Dendritic cell treated with granulocyte-macrophage colony-stimulating factor and Interleukin-4, amounts not matched to agents 40 ng/mL and 50 ng/mL, for 4 days (primary cell): ENCODE measurements at regions not wholly inside any gene's neighbourhood (a gene's known extent, or its start where the extent isn't known, plus 50 kb on each side); places are given as distances from the start of the nearest gene placed in this dataset.

Experiments used
- H3K27ac Mint-ChIP-seq: one replicate; pipeline ENCODE4 v1.8.0; 2022; ENCODE audit warnings: mild to moderate bottlenecking, mixed read lengths
- H3K27me3 Mint-ChIP-seq: one replicate; pipeline ENCODE4 v1.8.0; 2022; ENCODE audit warnings: mild to moderate bottlenecking, mixed read lengths
- H3K36me3 Mint-ChIP-seq: one replicate; pipeline ENCODE4 v1.8.0; 2022; ENCODE audit warnings: low read depth, mixed read lengths
- H3K4me1 Mint-ChIP-seq: one replicate; pipeline ENCODE4 v1.8.0; 2022; ENCODE audit warnings: low read depth, mixed read lengths
- H3K4me3 Mint-ChIP-seq: one replicate; pipeline ENCODE4 v1.8.0; 2022; ENCODE audit warnings: mild to moderate bottlenecking, moderate library complexity, mixed read lengths
- H3K9me3 Mint-ChIP-seq: one replicate; pipeline ENCODE4 v1.8.0; 2022; ENCODE audit warnings: mixed read lengths
- intact Hi-C: fragments of 100-400 bp; cut with micrococcal nuclease; formaldehyde crosslinking; loops from one replicate; pipeline ENCODE4 v1.15.0; 2022

DNA sequence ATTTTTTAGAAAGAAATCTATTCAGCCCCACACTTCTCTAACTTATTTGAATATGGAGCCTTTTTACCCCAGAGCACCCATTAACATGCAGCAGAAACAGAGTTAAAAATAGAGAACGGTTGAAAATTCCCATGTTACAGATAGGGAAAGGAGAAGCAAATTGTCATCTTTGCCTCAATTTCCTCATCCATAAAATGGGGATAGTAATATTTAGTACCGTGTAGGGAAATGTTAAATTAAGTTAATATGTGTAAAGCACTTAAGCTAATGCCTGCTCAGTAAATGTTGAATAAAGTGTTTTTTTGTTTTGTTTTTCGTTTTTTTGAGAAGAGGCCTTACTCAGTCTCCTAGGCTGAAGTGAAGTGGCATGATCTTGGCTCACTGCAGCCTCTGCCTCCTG is 50.3 kb downstream of the NAV1 start:
- Mint-ChIP-seq H3K27me3 (no peaks in the 10 kb centered on the region), H3K9me3 (no peaks in the 10 kb centered on the region), H3K27ac (no peak overlapping the region), H3K36me3 (no peaks in the 10 kb centered on the region), H3K4me1 (peaks cover 38% of the 10 kb centered on the region), H3K4me3 (no peak overlapping the region)
- intact Hi-C loops: no loop called here

DNA sequence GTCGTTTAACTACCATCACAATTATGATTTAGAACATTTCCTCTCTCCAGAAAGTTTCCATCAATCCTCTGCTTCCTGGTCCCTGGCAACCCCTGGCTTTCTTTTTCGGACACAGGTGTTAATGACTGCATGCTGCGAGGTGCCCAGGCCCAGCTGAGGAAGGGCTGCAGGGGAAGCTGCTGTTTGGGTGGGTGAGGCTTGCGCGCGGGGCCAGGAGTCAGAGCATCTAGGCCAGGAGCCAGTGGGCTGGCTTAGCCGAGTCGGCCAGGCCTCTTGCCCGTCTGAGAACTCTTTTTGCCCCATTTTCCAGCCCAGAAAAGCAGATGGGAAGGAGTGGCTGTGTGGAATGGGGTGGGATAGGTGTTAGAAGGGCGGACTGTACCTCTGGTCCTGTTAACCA is 51.5 kb downstream of the NAV1 start:
- no peak overlapping the region for H3K4me3 Mint-ChIP-seq
- peaks cover 38% of the 10 kb centered on the region for H3K4me1 Mint-ChIP-seq
- intact Hi-C loops: no loop called here
- H3K9me3 Mint-ChIP-seq: no peaks in the 10 kb centered on the region
- H3K27me3 Mint-ChIP-seq: no peaks in the 10 kb centered on the region
- H3K36me3 Mint-ChIP-seq: no peaks in the 10 kb centered on the region
- H3K27ac Mint-ChIP-seq: no peak overlapping the region

DNA sequence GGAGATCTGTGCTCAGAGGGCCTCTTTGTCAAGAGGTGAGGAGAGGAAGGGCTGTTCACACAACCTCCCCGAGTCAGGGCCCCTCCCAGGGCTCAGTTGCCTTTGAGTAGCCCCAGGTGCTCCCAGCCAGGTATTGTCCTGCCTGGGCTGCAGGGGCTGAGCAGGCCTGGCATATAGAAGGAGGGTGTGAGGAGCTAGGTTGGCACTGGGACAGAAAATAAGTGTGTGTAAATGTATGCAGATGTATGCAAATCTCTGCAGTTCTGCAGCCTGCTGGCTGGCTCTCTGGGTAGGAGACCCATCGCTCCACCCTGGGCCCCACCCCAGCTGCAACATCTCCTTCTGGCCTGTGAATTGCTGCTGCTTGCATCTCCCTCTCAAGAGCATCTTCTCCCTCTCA is 52.4 kb downstream of the NAV1 start:
- no peak overlapping the region for H3K27ac Mint-ChIP-seq
- H3K36me3 Mint-ChIP-seq: no peaks in the 10 kb centered on the region
- intact Hi-C loops: no loop called here
- no peak overlapping the region for H3K4me3 Mint-ChIP-seq
- no peaks in the 10 kb centered on the region for H3K9me3 Mint-ChIP-seq
- no peaks in the 10 kb centered on the region for H3K27me3 Mint-ChIP-seq
- H3K4me1 Mint-ChIP-seq: peaks cover 36% of the 10 kb centered on the region

DNA sequence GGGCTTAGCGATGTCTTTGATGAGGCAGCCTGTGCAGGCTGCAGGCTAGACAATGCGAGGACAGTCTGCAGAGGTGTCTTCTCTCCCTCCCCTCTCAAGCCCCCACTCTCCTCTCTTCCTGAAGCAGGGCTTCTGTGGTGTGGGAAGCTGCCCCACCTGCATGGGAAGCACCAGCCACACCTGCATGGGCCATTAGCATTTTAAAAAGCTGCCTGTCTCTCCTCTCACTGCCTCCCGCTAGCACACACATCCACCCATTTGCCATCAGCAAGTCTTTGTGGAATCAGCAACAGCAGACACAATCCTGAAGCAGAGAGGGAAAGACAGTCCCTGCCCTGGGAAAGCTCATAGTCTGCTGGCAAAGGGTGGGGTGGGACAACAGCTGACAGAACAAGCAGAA is 53.1 kb downstream of the NAV1 start:
- intact Hi-C loops: no loop called here
- H3K27ac Mint-ChIP-seq: no peak overlapping the region
- H3K27me3 Mint-ChIP-seq: no peaks in the 10 kb centered on the region
- peaks cover 36% of the 10 kb centered on the region for H3K4me1 Mint-ChIP-seq
- H3K36me3 Mint-ChIP-seq: no peaks in the 10 kb centered on the region
- H3K4me3 Mint-ChIP-seq: no peak overlapping the region
- no peaks in the 10 kb centered on the region for H3K9me3 Mint-ChIP-seq

DNA sequence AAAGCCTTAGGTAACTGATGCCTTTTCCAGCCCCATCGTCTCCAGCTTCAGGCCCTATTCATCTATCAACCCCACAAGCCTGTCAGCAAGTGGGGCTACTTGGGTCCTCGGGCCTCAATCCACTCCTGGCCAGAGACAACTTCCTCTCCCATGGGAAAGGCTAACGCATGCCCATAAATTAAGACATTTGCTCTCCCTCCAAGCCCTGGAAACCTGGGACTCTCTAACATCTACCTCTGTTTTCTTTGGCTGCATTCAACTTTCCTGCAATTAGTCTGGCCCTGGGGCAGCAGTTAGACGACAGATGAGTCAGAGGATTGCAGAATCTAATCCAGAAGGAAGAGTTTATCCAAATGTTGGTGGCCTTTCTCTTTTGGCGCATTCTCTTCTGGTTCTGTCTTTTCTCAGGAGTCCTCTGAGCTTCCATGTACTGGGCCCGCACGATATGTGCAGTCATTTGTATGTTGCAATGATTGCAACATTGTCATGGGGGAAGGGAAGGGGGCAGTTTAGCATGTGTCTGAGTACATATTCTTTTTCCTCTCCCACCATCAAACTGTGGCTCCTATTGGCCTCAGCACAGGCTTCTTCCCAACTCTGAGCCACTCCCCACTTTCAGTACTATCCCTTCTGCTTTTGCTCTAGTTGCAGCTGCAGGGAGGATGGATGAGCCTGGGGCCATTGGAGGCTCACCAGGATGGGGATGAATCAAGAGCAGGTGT is 54.4 kb downstream of the NAV1 start:
- no peak overlapping the region for H3K27ac Mint-ChIP-seq
- peaks cover 36% of the 10 kb centered on the region for H3K4me1 Mint-ChIP-seq
- H3K27me3 Mint-ChIP-seq: no peaks in the 10 kb centered on the region
- intact Hi-C loops: no loop called here
- H3K9me3 Mint-ChIP-seq: no peaks in the 10 kb centered on the region
- H3K4me3 Mint-ChIP-seq: no peak overlapping the region
- no peaks in the 10 kb centered on the region for H3K36me3 Mint-ChIP-seq

DNA sequence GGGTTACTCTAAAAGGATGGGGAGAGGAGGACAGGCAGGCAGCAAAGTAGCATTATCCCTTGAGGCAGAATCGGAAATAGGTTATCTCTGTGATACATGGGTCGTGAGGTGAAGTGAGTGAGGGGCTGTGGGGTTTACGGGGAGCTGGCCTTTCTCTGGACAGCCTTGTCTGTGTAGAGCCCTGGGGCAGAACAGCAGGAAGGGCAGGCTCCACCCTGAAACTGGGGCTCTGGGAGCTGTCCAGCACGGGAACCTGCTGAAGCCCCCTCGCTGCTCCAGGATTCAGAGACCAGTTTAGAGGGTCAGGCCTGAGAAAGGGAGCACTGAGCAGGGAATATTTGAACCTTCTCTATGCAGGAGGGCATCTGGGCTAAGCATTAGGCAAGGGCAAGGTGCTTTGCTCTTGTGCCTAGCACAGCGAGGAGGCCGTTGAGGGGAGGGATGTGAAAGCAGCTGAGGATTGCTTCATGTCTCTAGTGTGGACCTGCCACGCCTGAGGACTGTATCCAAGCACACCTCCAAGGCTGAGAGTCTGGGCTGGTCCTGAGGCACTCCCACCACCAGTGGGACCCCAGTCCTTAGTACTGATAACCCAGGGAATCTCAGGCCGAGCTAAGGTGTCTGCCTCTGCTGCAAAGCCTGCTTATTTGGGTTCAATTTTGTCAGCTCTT is 55.8 kb downstream of the NAV1 start:
- intact Hi-C loops: no loop called here
- no peak overlapping the region for H3K4me3 Mint-ChIP-seq
- no peaks in the 10 kb centered on the region for H3K27me3 Mint-ChIP-seq
- H3K4me1 Mint-ChIP-seq: peaks cover 39% of the 10 kb centered on the region
- H3K9me3 Mint-ChIP-seq: no peaks in the 10 kb centered on the region
- H3K27ac Mint-ChIP-seq: no peak overlapping the region
- no peaks in the 10 kb centered on the region for H3K36me3 Mint-ChIP-seq

DNA sequence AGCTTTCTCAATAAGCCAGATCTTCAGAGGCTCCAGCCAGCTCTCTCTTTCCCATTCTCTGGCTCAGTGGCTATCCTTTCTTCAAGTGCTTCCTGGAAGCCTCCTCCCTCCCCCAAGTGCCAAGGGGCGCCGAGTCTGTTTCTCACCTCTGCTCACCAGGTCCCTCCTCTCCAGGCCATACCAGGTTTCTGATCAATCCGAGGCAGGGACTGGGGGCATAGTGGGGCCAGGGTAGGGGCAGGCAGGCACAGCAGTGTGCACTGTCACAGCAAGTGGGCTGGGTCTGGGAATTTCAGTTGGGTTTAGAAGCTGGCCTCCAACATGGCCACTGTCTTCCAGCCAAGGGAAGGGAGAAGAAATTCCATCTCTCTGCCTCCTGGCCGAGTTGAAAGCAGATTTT is 56.5 kb downstream of the NAV1 start:
- no peaks in the 10 kb centered on the region for H3K9me3 Mint-ChIP-seq
- H3K27me3 Mint-ChIP-seq: no peaks in the 10 kb centered on the region
- peaks cover 45% of the 10 kb centered on the region for H3K4me1 Mint-ChIP-seq
- intact Hi-C loops: no loop called here
- H3K27ac Mint-ChIP-seq: no peak overlapping the region
- no peaks in the 10 kb centered on the region for H3K36me3 Mint-ChIP-seq
- H3K4me3 Mint-ChIP-seq: no peak overlapping the region

DNA sequence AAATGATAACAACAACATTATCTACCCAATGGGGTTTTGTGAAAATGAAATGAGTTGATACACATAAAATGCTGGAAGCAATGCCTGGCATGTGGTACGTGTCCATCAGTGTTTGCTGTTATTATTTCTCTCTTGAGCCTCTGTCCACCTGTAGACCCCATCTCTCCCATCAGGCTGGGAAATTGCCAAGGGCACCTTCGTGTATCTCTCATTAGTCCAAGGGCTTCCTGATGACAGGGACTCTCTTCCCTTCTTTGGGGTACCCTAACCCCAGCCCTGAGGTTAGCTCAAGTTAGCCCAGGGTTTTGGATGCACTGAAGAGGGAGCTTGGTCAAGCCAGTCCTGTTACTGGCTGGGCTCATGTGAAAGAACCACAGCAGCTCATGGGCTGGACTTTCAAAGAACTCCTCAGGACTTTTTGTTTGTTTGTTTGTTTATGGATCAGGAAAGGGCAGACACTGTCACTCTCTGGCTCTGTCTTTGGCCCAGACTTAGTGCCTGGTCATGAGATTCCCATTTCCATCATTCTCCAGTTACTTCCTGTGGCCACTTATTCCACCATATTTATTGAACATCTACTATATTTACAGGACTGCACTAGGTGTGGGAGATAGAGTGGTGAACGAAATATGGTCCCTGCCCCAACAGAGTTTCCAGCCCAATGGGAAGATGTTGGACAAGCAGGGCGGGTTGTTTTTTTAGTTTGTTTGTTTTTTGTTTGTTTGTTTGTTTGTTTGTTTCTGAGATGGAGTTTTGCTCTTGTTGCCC is 57.4 kb downstream of the NAV1 start:
- H3K36me3 Mint-ChIP-seq: no peaks in the 10 kb centered on the region
- H3K27ac Mint-ChIP-seq: no peak overlapping the region
- H3K4me3 Mint-ChIP-seq: no peak overlapping the region
- intact Hi-C loops: no loop called here
- H3K4me1 Mint-ChIP-seq: peaks cover 46% of the 10 kb centered on the region
- H3K27me3 Mint-ChIP-seq: no peaks in the 10 kb centered on the region
- H3K9me3 Mint-ChIP-seq: no peaks in the 10 kb centered on the region

DNA sequence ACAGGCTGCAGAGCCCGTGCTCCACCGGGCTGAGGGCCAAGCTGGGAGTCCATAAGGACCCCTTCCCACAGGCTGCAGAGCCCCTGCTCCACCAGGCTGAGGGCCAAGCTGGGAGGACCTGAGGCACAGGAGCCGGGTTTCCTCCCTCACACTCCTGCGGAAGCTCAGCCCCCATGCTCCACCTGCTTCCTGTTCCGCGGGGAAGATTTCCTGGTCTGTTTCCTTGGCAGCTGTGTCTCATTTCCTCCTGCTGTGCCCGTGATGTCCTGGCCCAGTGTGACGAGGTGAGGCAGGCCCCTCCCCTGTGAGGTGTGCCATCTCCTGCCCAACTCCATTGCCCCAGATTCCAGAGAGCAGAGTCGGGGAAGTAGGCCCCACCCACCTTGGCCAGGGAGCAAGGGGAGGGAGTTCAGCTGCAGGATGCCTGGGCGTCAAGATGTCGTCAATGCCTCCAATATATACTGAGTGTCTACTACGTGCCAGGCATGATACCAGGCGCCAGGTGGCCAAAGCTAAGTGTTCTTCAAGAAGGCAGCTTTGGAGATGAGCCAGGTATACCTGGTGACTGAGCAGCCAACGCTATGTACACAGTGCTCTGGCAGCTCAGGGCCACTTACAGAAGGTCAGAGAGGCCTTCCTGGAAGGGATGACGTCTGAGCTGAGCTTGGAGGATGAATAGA is 58.8 kb downstream of the NAV1 start:
- Mint-ChIP-seq H3K4me3 (no peak overlapping the region), H3K27ac (no peak overlapping the region), H3K27me3 (no peaks in the 10 kb centered on the region), H3K9me3 (no peaks in the 10 kb centered on the region), H3K36me3 (no peaks in the 10 kb centered on the region), H3K4me1 (peaks cover 37% of the 10 kb centered on the region)
- intact Hi-C loops: no loop called here

DNA sequence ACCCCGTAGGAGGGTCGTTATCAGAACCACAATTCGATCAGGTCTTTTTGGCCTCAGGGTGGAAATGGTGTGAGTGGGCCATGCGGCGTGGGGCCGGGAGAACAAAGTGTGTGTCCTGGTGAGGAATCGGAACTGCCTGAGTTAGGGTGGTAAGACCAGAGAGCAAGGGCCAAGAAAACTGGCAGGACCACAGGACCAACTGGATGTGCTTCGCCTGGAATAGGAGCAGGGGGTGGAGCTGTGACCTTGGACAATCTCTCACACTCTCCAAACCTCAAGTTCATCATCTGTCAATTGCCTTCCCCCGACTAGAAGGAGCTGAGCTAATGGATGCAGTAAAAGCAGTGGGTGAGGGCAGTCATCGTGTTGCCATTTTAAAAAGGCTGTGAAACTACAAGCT is 59.5 kb downstream of the NAV1 start:
- intact Hi-C loops: no loop called here
- Mint-ChIP-seq H3K27me3 (no peaks in the 10 kb centered on the region), H3K27ac (no peak overlapping the region), H3K4me1 (peaks cover 30% of the 10 kb centered on the region), H3K4me3 (no peak overlapping the region), H3K9me3 (no peaks in the 10 kb centered on the region), H3K36me3 (no peaks in the 10 kb centered on the region)

DNA sequence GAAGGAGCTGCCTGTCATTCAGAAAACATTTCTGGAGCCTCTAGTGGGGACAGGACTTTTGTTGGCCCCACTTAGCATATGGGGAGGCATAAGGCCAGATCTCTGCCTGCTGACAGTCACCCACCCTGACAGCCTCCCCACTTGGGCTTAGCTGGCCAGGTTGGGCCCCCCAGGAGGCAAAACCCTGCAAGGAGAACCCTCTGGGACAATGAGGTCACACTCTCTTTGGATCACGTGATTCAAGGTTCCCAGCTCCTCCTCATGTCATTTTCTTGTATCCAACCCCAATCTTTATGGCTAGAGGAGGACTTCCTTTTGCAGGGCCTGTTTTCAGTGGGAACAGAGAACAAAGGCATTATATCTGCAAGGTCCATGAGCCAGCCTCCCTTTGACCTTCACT is 60.0 kb downstream of the NAV1 start:
- intact Hi-C loops: no loop called here
- H3K27ac Mint-ChIP-seq: no peak overlapping the region

DNA sequence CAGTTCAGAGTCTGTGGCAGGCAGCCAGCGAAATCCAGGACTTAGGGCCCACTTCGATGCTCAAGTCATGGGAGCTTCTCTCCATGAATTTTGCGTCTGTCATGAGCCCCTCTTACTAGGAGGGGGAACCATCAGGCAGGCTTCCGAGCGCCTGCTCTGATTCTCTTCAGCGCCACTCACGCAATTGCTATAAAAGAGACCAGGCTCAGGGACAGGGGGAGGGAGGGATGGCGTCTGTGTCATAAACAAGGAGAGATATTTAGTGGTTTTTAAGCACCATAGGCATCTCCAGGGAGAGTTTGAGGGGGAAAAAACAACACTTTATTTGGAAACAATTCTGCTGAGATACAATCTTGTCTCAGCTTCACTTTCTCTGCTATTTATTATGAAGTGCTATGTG is 60.6 kb downstream of the NAV1 start:
- H3K27me3 Mint-ChIP-seq: no peaks in the 10 kb centered on the region
- H3K9me3 Mint-ChIP-seq: no peaks in the 10 kb centered on the region
- H3K27ac Mint-ChIP-seq: no peak overlapping the region
- H3K4me3 Mint-ChIP-seq: no peak overlapping the region
- peaks cover 18% of the 10 kb centered on the region for H3K4me1 Mint-ChIP-seq
- H3K36me3 Mint-ChIP-seq: no peaks in the 10 kb centered on the region
- intact Hi-C loops: no loop called here

More for the DNA sequence above, 60.0 kb downstream of the NAV1 start:
- Mint-ChIP-seq H3K9me3 (no peaks in the 10 kb centered on the region), H3K4me1 (peaks cover 24% of the 10 kb centered on the region), H3K36me3 (no peaks in the 10 kb centered on the region), H3K4me3 (no peak overlapping the region), H3K27me3 (no peaks in the 10 kb centered on the region)

DNA sequence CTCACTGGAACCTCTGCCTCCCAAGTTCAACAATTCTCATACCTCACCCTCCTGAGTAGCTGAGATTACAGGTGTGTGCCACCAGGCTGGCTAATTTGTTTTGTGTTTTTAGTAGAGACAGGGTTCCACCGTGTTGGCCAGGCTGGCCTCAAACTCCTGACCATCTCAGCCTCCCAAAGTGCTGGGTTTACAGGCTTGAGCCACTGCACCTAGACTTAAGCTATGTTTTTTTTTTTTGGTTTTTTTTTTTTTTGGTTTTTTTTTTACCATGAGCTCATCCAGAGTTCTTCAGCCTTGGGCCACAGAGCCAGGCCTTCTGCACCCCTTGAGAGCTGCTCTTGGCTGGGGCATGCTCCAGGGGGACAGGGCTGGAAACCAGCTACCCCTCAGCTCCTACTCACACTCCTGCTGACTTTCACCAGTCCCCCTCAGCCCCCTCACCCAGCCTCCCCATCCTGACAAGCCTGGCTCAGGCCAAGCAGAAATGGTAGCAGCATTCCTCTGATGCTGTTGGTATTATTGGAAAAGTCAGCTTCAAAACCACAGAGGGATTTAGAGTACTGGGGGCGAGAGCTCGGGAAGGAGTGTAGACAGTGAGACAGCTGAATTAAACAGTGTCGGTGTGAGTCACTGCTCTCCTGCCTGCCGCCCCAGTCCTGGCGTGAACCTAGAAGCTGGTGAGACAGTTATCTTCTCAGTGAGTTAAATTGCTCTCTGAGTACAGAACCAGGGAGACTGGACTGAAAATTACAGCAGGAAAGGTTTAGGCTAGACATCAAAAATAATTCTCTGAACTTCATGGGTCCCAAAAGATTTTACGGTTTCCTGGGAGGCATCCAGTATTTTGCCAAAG is 63.7 kb downstream of the NAV1 start:
- H3K4me3 Mint-ChIP-seq: no peak overlapping the region
- no peaks in the 10 kb centered on the region for H3K9me3 Mint-ChIP-seq
- peaks cover 9% of the 10 kb centered on the region for H3K4me1 Mint-ChIP-seq
- intact Hi-C loops: no loop called here
- no peaks in the 10 kb centered on the region for H3K36me3 Mint-ChIP-seq
- H3K27me3 Mint-ChIP-seq: no peaks in the 10 kb centered on the region
- H3K27ac Mint-ChIP-seq: no peak overlapping the region
